ENCODE measurements at regions not wholly inside any gene's neighbourhood (a gene's known extent, or its start where the extent isn't known, plus 50 kb on each side); places are given as distances from the start of the nearest gene placed in this dataset.

DNA sequence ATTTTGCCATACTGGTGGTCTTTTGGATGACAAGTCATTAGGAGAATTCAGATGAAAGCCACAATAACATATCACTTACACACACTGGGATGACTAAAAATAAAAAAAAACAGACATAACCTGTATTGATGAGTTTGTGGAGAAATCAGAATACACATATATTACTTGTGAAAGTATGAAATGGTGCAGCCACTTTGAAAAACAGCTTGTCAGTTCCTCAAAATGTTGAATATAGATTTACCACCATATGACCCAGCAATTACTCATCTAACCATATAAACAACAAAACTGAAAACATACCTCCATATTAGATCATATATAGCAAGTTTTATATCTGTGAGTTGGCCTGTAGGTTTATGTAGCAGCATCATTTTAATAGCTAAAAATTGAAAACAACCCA is 608.7 kb downstream of the TLL1 start:
- TF ChIP-seq CTCF (IDR thresholded peaks at IDR 0.05) (no peak), POLR2A (IDR thresholded peaks at IDR 0.05) (no peak), POLR2AphosphoS5 (IDR thresholded peaks at IDR 0.05) (no peak), EP300 (IDR thresholded peaks at IDR 0.05) (no peak)

Measured in sigmoid colon (tissue), 4 donors.